HepG2 (cell line): ENCODE measurements at regions not wholly inside any gene's neighbourhood (a gene's known extent, or its start where the extent isn't known, plus 50 kb on each side); places are given as distances from the start of the nearest gene placed in this dataset.

ENCODE experiments used
- ATAC-seq: fragments of 200-7000 bp; cut with Tn5 transposase; 3 replicates; pipeline ENCODE4 v1.9.1; 2020; ENCODE audit warnings: mild to moderate bottlenecking, moderate library complexity
- BruUV-seq: library from RNA; stranded (reverse); fragments of 400-500 nt; replicated peaks from 2 replicates; lab custom pipeline; 2021; lab: Mats Ljungman, UMichigan
- CTCF ChIA-PET: fragments of 300-600 bp; formaldehyde crosslinking; extraction: SDS; loops from one replicate; lab custom pipeline; 2021; ENCODE audit warnings: low total read pairs, inconsistent platforms, low intra/inter-chr PET ratio; lab: Yijun Ruan, JAX
- POLR2A ChIA-PET: fragments of 350-600 bp; sonication (Branson Sonifier 250); formaldehyde crosslinking; loops from one replicate; lab custom pipeline; 2020; ENCODE audit warnings: antibody characterized with exemption, inconsistent platforms; lab: Yijun Ruan, JAX
- DNase-seq: peaks from one replicate; pipeline ENCODE4 v3.0.0-alpha.2; 2015; ENCODE audit warnings: low spot score
- FAIRE-seq: peaks from 3 replicates; lab custom pipeline; 2011; peaks lifted over from hg19 to GRCh38; lab: Jason Lieb, UNC
- H2AFZ ChIP-seq: one replicate; pipeline ENCODE4 v1.6.1; 2011; ENCODE audit warnings: low read length, inconsistent platforms
- H3K27ac ChIP-seq: fragments of 300-600 bp; 3 replicates; pipeline ENCODE4 v1.8.0; 2011; ENCODE audit warnings: mixed run types, mild to moderate bottlenecking, mixed read lengths, low read length, inconsistent platforms; ENCODE audit not compliant: insufficient read depth; ENCODE audit errors: extremely low read length
- H3K27me3 ChIP-seq, 2 experiments: fragments of 200-600 bp in 1 of 2; 2 replicates in 1 of 2; 3 replicates in 1 of 2; pipeline versions ENCODE4 v1.6.0 to v1.8.0; 2011; ENCODE audit warnings: low read length in 2 of 2, mild to moderate bottlenecking in 2 of 2, moderate library complexity in 2 of 2, inconsistent platforms in 1 of 2; ENCODE audit not compliant: insufficient read depth in 2 of 2, control insufficient read depth in 1 of 2
- H3K36me3 ChIP-seq, 2 experiments: fragments of 200-600 bp in 1 of 2; replicated peaks in 1 of 2; 2 replicates in 1 of 2; 3 replicates in 1 of 2; pipeline versions ENCODE4 v1.5.1 to v1.8.0; 2011; ENCODE audit warnings: low read length in 2 of 2, inconsistent platforms in 1 of 2; ENCODE audit not compliant: insufficient read depth in 2 of 2, control insufficient read depth in 1 of 2
- H3K4me1 ChIP-seq: 2 replicates; pipeline ENCODE4 v1.5.1; 2012; ENCODE audit warnings: low read length, inconsistent platforms; ENCODE audit not compliant: insufficient read depth
- H3K4me2 ChIP-seq: 2 replicates; pipeline ENCODE4 v1.6.0; 2011; ENCODE audit warnings: low read depth, low read length, inconsistent platforms
- H3K4me3 ChIP-seq, 3 experiments: fragments of 200-600 bp in 1 of 3; sonication (generic), shearing (Covaris generic) in 1 of 3; replicated peaks in 1 of 3; 2 replicates each; pipeline ENCODE4 v1.5.1; 2011 to 2016; ENCODE audit warnings: low read length in 3 of 3, inconsistent platforms in 2 of 3, low read depth in 2 of 3, mild to moderate bottlenecking in 2 of 3, control low read depth in 1 of 3, mixed read lengths in 1 of 3; ENCODE audit not compliant: insufficient read depth in 1 of 3
- H3K79me2 ChIP-seq: one replicate; pipeline ENCODE4 v1.6.1; 2011; ENCODE audit warnings: low read length, inconsistent platforms; ENCODE audit not compliant: insufficient read depth
- H3K9ac ChIP-seq: 2 replicates; pipeline ENCODE4 v1.6.0; 2011; ENCODE audit warnings: mild to moderate bottlenecking, low read depth, low read length, inconsistent platforms; ENCODE audit not compliant: insufficient read depth
- H3K9me3 ChIP-seq: 2 replicates; pipeline ENCODE4 v1.5.1; 2012; ENCODE audit warnings: mild to moderate bottlenecking, low read length
- H4K20me1 ChIP-seq: 2 replicates; pipeline ENCODE4 v1.6.0; 2011; ENCODE audit warnings: inconsistent platforms, mild to moderate bottlenecking, low read length, moderate library complexity; ENCODE audit not compliant: insufficient read depth
- KDM5A ChIP-seq: fragments of 200-600 bp; sonication (generic); IDR thresholded peaks from 2 replicates; pipeline ENCODE4 v1.7.0; 2018; ENCODE audit warnings: antibody characterized with exemption, mild to moderate bottlenecking, low read length, borderline replicate concordance
- MAFG ChIP-seq: sonication (generic); formaldehyde crosslinking; IDR thresholded peaks from 2 replicates; pipeline ENCODE4 v1.5.1; 2020; ENCODE audit warnings: mild to moderate bottlenecking, missing genetic modification reagents
- MTA1 ChIP-seq: sonication (generic); formaldehyde crosslinking; IDR thresholded peaks from 2 replicates; pipeline ENCODE4 v1.4.0; 2020; ENCODE audit warnings: missing genetic modification reagents, mild to moderate bottlenecking, borderline replicate concordance
- NFKBIZ ChIP-seq: IDR thresholded peaks from 2 replicates; pipeline ENCODE4 v1.6.1; 2018; ENCODE audit warnings: missing genetic modification reagents, missing compliant biosample characterization
- POLR2AphosphoS2 ChIP-seq: IDR thresholded peaks from 2 replicates; pipeline ENCODE4 v1.6.1; 2011; ENCODE audit warnings: low read depth, low read length, improper control_type of control experiment
- STAG1 ChIP-seq: sonication (generic); formaldehyde crosslinking; IDR thresholded peaks from 2 replicates; pipeline ENCODE4 v1.4.0; 2020; ENCODE audit warnings: missing genetic modification reagents
- ZFP90 ChIP-seq: sonication (generic); formaldehyde crosslinking; IDR thresholded peaks from 2 replicates; pipeline ENCODE4 v1.8.0; 2022; ENCODE audit warnings: missing genetic modification reagents, mild to moderate bottlenecking, inconsistent platforms, borderline replicate concordance
- ZNF260 ChIP-seq: sonication (generic); formaldehyde crosslinking; IDR thresholded peaks from 2 replicates; pipeline ENCODE4 v1.4.0; 2020; ENCODE audit warnings: missing genetic modification reagents, low read depth, mild to moderate bottlenecking, borderline replicate concordance
- ZNF598 ChIP-seq: sonication (generic); formaldehyde crosslinking; IDR thresholded peaks from 2 replicates; pipeline ENCODE4 v1.5.1; 2020; ENCODE audit warnings: mild to moderate bottlenecking, missing genetic modification reagents, borderline replicate concordance
- ZNF615 ChIP-seq: sonication (generic); formaldehyde crosslinking; IDR thresholded peaks from 2 replicates; pipeline ENCODE4 v1.5.0; 2020; ENCODE audit warnings: mild to moderate bottlenecking, missing genetic modification reagents, borderline replicate concordance
- WGBS: methylation state at CpG from one replicate; pipeline ENCODE4 v1.1.6; 2017; ENCODE audit warnings: low lambda C conversion rate; 5-methylcytosine and 5-hydroxymethylcytosine counted together
- in situ Hi-C: cut with HindIII; loops from 2 replicates; pipeline ENCODE4 v1.10.0; 2017; ENCODE audit warnings: low pct_unique_long_range_greater_than_20kb; ENCODE audit not compliant: extremely low pct_ligation_motif_present
- intact Hi-C: fragments of 100-400 bp; cut with micrococcal nuclease; formaldehyde crosslinking; loops from one replicate; pipeline ENCODE4 v1.10.0; 2022; ENCODE audit not compliant: unreplicated experiment

DNA sequence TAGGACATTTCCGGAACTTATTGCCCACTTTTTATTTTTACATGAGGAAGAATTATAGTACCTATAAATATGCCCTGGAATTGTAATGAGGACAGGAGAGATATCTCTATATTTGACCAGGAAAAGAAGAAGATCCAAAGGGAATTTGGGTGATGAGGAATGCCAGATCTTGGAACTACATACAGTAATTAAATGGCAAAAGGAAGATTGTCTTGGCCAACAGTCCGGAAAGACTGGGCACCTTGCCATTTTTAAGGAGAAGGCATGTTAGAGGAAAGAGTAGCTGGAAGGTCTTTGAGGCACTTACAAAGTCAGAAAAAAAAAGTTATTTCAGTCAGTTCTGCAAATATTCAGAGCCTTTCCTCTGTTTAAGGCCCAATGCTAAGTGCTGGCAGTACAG, 616.4 kb downstream of the MED13L start (continued):
- TF ChIP-seq ZNF598 (no peak), KDM5A (no peak), ZNF615 (CRISPR knock-in tag) (no peak), ZNF260 (no peak), POLR2AphosphoS2 (no peak), STAG1 (CRISPR knock-in tag) (no peak), ZFP90 (CRISPR knock-in tag) (no peak), MTA1 (CRISPR knock-in tag) (no peak), MAFG (CRISPR knock-in tag) (no peak)

GRCh38 chr12:115660211-115660805, 617.2 kb downstream of the MED13L start:
- Histone ChIP-seq H3K9me3 (no peaks in the 10 kb centered on the region), H3K79me2 (no peaks in the 10 kb centered on the region), H3K4me2 (no peak overlapping the region), H3K27ac (no peak overlapping the region), H3K4me3 (no peak overlapping the region), H3K36me3 (no peaks in the 10 kb centered on the region), H3K9ac (no peak overlapping the region), H2AFZ (no peak overlapping the region), H3K27me3 (peaks cover 0 to 3% of the 10 kb centered on the region in 2 experiments; a peak in 1 of 5 replicates), H3K4me1 (no peaks in the 10 kb centered on the region), H4K20me1 (no peaks in the 10 kb centered on the region)
- in situ Hi-C loops (no loop called here), intact Hi-C loops (no loop called here)
- ATAC-seq = no peak
- TF ChIP-seq NFKBIZ (CRISPR knock-in tag) = no peak
- FAIRE-seq = no peak
- WGBS = 51% methylated on average over 10 of the region's 10 CpGs
- CTCF ChIA-PET = no interaction called here
- POLR2A ChIA-PET = no interaction called here
- no peak for DNase-seq
- BruUV-seq = no TSS peak
